Stimulated activated naive B cell treated with anti-CD40 and anti-IgM and Interleukin-4, amounts not matched to agents 10 μg/mL and 1 μg/mL and 100 μg/mL, for 72 hours (primary cell): ENCODE measurements at regions not wholly inside any gene's neighbourhood (a gene's known extent, or its start where the extent isn't known, plus 50 kb on each side); places are given as distances from the start of the nearest gene placed in this dataset.
"Not testable (repeated sequence)": the region's sequence is repeated elsewhere in the genome, so short reads cannot be mapped to it uniquely, and the experiment has no call there.

ENCODE experiments used
- ATAC-seq, 2 donors: fragments of 150-1000 bp; cut with Tn5 transposase; replicated peaks; 2 replicates each; pipeline ENCODE4 v1.10.0; 2021; ENCODE audit warnings: moderate library complexity in 1 of 2
- DNase-seq: peaks from one replicate; pipeline ENCODE4 v3.0.0; 2021
- H3K27ac Mint-ChIP-seq: one replicate; pipeline ENCODE4 v1.8.0; 2022; ENCODE audit warnings: mild to moderate bottlenecking, mixed read lengths
- H3K27me3 Mint-ChIP-seq, 2 donors: one replicate each; pipeline ENCODE4 v1.8.0; 2022; ENCODE audit warnings: mixed read lengths in 2 of 2
- H3K36me3 Mint-ChIP-seq, 2 donors: one replicate each; pipeline ENCODE4 v1.8.0; 2022; ENCODE audit warnings: mixed read lengths in 2 of 2, mild to moderate bottlenecking in 1 of 2
- H3K4me1 Mint-ChIP-seq, 2 donors: one replicate each; pipeline ENCODE4 v1.8.0; 2022; ENCODE audit warnings: mixed read lengths in 2 of 2, mild to moderate bottlenecking in 1 of 2
- H3K4me3 Mint-ChIP-seq, 2 donors: one replicate each; pipeline ENCODE4 v1.8.0; 2022; ENCODE audit warnings: mild to moderate bottlenecking in 2 of 2, mixed read lengths in 2 of 2, moderate library complexity in 1 of 2
- H3K9me3 Mint-ChIP-seq, 2 donors: one replicate each; pipeline ENCODE4 v1.8.0; 2022; ENCODE audit warnings: mixed read lengths in 2 of 2, mild to moderate bottlenecking in 1 of 2

DNA sequence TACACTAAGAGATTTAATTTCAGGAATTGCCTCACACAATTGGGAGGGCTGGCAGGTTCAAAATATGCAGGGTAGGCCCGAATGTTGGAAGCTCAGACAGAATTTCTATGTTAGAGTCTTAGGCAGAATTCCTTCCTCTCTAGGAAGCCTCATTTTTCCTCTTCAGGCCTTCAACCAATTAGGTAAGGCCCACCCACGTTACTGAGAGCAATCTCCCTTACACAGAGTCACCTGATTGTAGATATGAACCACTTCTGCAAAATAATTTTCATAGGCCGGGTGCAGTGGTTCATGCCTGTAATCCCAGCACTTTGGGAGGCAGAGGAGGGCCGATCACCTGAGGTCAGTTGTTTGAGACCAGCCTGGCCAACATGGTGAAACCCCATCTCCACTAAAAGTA, 50.2 kb upstream of the HIVEP1 start:
- Mint-ChIP-seq H3K27ac (no peak overlapping the region), H3K27me3 (peaks cover 0 to 6% of the 10 kb centered on the region in 2 donors), H3K36me3 (no peaks in the 10 kb centered on the region), H3K4me1 (peaks cover 1 to 5% of the 10 kb centered on the region in 2 donors), H3K4me3 (no peak overlapping the region), H3K9me3 (no peaks in the 10 kb centered on the region)
- DNase-seq (no peak), ATAC-seq (no peak)

DNA sequence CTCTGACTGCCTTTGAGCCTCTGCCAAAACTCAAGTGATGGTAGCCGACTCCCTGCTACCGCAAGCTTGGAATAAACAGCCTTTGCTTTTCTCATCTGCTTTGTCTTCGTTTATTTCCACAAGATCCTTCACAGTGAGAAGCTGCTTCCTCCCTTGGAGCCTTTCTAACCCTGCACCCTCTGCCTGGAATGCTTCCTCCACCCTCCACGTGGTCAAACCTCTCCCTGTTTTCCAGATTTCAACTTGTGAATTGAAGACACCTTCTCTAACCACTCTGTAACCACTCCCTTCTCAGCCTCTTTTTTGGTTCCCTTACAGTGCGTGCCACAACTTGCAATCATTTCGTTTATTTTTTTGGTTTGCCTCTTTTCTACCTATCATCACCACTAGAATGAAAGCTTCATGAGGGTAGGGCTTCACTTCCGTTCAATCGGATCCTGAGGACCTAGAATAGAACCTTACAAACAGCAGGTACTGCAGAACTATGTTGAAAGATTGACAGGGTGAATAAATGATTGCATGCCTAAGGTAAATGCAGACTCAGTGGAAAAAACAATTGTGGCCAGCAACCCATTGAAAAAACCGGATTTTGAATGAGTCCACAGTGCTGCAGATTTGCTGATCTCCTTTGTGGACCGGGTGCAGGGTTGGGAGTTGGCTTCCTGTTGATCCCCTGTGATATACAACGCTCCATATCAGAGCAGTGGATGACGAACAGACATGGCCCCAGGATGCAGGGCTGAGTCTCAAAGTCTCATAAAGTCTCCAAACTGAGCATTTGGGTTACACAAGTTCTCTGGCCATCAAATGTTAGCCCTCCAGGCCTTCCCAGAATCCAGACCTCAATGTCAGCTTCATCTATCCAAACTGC, 51.0 kb upstream of the HIVEP1 start:
- H3K27ac Mint-ChIP-seq = no peak overlapping the region
- peaks cover 0 to 2% of the 10 kb centered on the region in 2 donors for H3K9me3 Mint-ChIP-seq
- no peaks in the 10 kb centered on the region for H3K36me3 Mint-ChIP-seq
- DNase-seq = no peak
- no peak overlapping the region for H3K4me3 Mint-ChIP-seq
- H3K4me1 Mint-ChIP-seq = peaks cover 1 to 5% of the 10 kb centered on the region in 2 donors
- H3K27me3 Mint-ChIP-seq = peaks cover 0 to 6% of the 10 kb centered on the region in 2 donors
- no peak for ATAC-seq

DNA sequence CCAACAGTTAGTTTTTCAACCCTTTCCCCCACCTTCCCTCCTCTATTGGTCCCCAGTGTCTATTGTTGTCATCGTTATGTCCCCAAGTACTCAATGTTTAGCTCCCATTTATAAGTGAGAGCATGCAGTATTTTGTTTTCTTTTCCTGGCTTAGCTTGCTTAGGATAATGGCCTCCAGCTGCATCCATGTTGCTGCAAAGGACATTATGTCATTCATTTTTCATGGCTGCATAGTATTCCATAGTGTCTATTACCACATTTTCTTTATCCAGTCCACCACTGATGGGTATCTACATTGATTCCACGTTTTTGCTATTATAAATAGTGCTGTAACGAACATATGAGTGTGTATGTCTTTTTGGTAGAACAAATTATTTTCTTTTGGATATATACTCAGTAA, 55.3 kb upstream of the HIVEP1 start:
- DNase-seq (no peak), ATAC-seq (no peak)
- Mint-ChIP-seq H3K4me3 (no peak overlapping the region), H3K4me1 (no peaks in the 10 kb centered on the region), H3K27ac (no peak overlapping the region), H3K9me3 (peaks cover 0 to 2% of the 10 kb centered on the region in 2 donors), H3K27me3 (peaks cover 0 to 10% of the 10 kb centered on the region in 2 donors), H3K36me3 (no peaks in the 10 kb centered on the region)

GRCh38 chr6:11953641-11954040, 58.5 kb upstream of the HIVEP1 start:
- H3K27ac Mint-ChIP-seq = no peak overlapping the region
- ATAC-seq (no peak), DNase-seq (no peak)
- H3K36me3 Mint-ChIP-seq = no peaks in the 10 kb centered on the region
- H3K9me3 Mint-ChIP-seq = peaks cover 0 to 2% of the 10 kb centered on the region in 2 donors
- no peak overlapping the region for H3K4me3 Mint-ChIP-seq
- peaks cover 0 to 4% of the 10 kb centered on the region in 2 donors for H3K27me3 Mint-ChIP-seq
- no peaks in the 10 kb centered on the region for H3K4me1 Mint-ChIP-seq

DNA sequence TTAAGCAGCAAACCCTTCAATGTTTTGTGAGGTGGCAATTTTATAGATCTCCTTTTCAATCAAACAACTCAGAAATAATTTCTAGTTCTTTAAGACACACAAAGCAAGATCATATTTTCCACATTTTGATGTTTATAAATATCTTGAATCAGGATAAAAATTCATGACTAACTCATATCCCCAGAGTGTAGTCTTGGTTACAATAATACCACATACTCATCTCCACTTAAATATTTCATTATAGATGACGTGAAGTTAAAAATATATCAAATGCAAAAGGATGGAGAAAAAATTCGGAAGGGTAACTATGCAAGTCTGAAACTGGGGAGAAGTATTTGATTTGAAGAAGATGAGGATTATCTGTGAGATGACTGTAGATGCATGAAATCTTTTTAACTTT, 59.8 kb upstream of the HIVEP1 start:
- H3K4me3 Mint-ChIP-seq = no peak overlapping the region
- H3K4me1 Mint-ChIP-seq = no peaks in the 10 kb centered on the region
- H3K27me3 Mint-ChIP-seq = peaks cover 0 to 4% of the 10 kb centered on the region in 2 donors
- H3K36me3 Mint-ChIP-seq = no peaks in the 10 kb centered on the region
- H3K9me3 Mint-ChIP-seq = peaks cover 0 to 2% of the 10 kb centered on the region in 2 donors
- no peak overlapping the region for H3K27ac Mint-ChIP-seq
- DNase-seq (no peak), ATAC-seq (no peak)

- Mint-ChIP-seq H3K9me3 (peaks cover 0 to 2% of the 10 kb centered on the region in 2 donors), H3K4me1 (no peaks in the 10 kb centered on the region)
Measured at GRCh38 chr6:11951868-11952267, 60.2 kb upstream of the HIVEP1 start.

GRCh38 chr6:11950109-11950508, 62.0 kb upstream of the HIVEP1 start:
- peaks cover 0 to 4% of the 10 kb centered on the region in 2 donors for H3K27me3 Mint-ChIP-seq

More at GRCh38 chr6:11951868-11952267, 60.2 kb upstream of the HIVEP1 start:
- DNase-seq (no peak), ATAC-seq (no peak)
- no peak overlapping the region for H3K4me3 Mint-ChIP-seq
- peaks cover 0 to 4% of the 10 kb centered on the region in 2 donors for H3K27me3 Mint-ChIP-seq
- H3K27ac Mint-ChIP-seq = no peak overlapping the region
- H3K36me3 Mint-ChIP-seq = no peaks in the 10 kb centered on the region

DNA sequence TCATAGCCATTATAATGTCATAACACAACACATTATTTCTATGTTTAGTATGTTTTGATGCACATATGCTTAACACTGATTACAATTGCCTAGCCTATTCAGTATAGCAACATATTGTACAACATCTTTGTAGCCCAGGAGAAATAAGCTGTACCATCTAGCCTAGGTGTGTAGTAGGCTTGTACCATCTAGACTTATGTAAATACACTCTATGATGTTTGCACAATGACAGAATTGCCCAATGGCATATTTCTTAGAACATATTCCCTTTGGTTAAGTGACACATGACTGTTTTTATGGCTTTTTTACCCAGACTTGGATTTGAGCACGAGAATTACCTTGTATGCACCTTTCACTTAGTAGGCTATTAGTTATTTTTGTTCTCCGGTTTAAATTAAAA, 64.5 kb upstream of the HIVEP1 start:
- DNase-seq = no peak
- ATAC-seq = no peak
- no peak overlapping the region for H3K27ac Mint-ChIP-seq
- no peaks in the 10 kb centered on the region for H3K4me1 Mint-ChIP-seq
- H3K9me3 Mint-ChIP-seq = no peaks in the 10 kb centered on the region
- H3K27me3 Mint-ChIP-seq = peaks cover 2 to 5% of the 10 kb centered on the region in 2 donors
- H3K36me3 Mint-ChIP-seq = no peaks in the 10 kb centered on the region
- no peak overlapping the region for H3K4me3 Mint-ChIP-seq

More at GRCh38 chr6:11950109-11950508, 62.0 kb upstream of the HIVEP1 start:
- no peaks in the 10 kb centered on the region for H3K36me3 Mint-ChIP-seq
- ATAC-seq = no peak
- DNase-seq = no peak
- H3K4me1 Mint-ChIP-seq = no peaks in the 10 kb centered on the region
- H3K27ac Mint-ChIP-seq = no peak overlapping the region
- H3K9me3 Mint-ChIP-seq = no peaks in the 10 kb centered on the region
- H3K4me3 Mint-ChIP-seq = no peak overlapping the region

- Mint-ChIP-seq H3K9me3 (no peaks in the 10 kb centered on the region), H3K27me3 (peaks cover 6% of the 10 kb centered on the region in 2 donors), H3K27ac (no peak overlapping the region), H3K4me3 (no peak overlapping the region), H3K4me1 (no peaks in the 10 kb centered on the region), H3K36me3 (no peaks in the 10 kb centered on the region)
- no peak for ATAC-seq
- DNase-seq = no peak
Measured at GRCh38 chr6:11947063-11947462, 65.0 kb upstream of the HIVEP1 start.

GRCh38 chr6:11944111-11944510, 68.0 kb upstream of the HIVEP1 start:
- no peaks in the 10 kb centered on the region for H3K36me3 Mint-ChIP-seq

GRCh38 chr6:11943060-11943459, 69.1 kb upstream of the HIVEP1 start:
- DNase-seq (no peak), ATAC-seq (no peak)
- peaks cover 6% of the 10 kb centered on the region in 2 donors for H3K27me3 Mint-ChIP-seq
- peaks cover 0 to 3% of the 10 kb centered on the region in 2 donors for H3K4me1 Mint-ChIP-seq
- no peaks in the 10 kb centered on the region for H3K9me3 Mint-ChIP-seq
- no peak overlapping the region for H3K27ac Mint-ChIP-seq
- H3K36me3 Mint-ChIP-seq = no peaks in the 10 kb centered on the region
- H3K4me3 Mint-ChIP-seq = no peak overlapping the region

More at GRCh38 chr6:11944111-11944510, 68.0 kb upstream of the HIVEP1 start:
- Mint-ChIP-seq H3K4me1 (no peaks in the 10 kb centered on the region), H3K27me3 (peaks cover 6% of the 10 kb centered on the region in 2 donors), H3K27ac (no peak overlapping the region), H3K4me3 (no peak overlapping the region), H3K9me3 (no peaks in the 10 kb centered on the region)
- DNase-seq = no peak
- ATAC-seq = no peak

- no peaks in the 10 kb centered on the region for H3K9me3 Mint-ChIP-seq
- no peak overlapping the region for H3K27ac Mint-ChIP-seq
- no peak overlapping the region for H3K4me3 Mint-ChIP-seq
- no peak for ATAC-seq
- no peak for DNase-seq
- H3K27me3 Mint-ChIP-seq = peaks cover 6% of the 10 kb centered on the region in 2 donors
- no peaks in the 10 kb centered on the region for H3K36me3 Mint-ChIP-seq
- peaks cover 0 to 3% of the 10 kb centered on the region in 2 donors for H3K4me1 Mint-ChIP-seq
Measured at GRCh38 chr6:11942185-11942864, 69.8 kb upstream of the HIVEP1 start.

- not testable (repeated sequence) for H3K4me1 Mint-ChIP-seq, H3K27me3 Mint-ChIP-seq, ATAC-seq, DNase-seq, H3K36me3 Mint-ChIP-seq, H3K27ac Mint-ChIP-seq, H3K9me3 Mint-ChIP-seq, H3K4me3 Mint-ChIP-seq
Measured at GRCh38 chr6:11940532-11941166, 71.5 kb upstream of the HIVEP1 start.

DNA sequence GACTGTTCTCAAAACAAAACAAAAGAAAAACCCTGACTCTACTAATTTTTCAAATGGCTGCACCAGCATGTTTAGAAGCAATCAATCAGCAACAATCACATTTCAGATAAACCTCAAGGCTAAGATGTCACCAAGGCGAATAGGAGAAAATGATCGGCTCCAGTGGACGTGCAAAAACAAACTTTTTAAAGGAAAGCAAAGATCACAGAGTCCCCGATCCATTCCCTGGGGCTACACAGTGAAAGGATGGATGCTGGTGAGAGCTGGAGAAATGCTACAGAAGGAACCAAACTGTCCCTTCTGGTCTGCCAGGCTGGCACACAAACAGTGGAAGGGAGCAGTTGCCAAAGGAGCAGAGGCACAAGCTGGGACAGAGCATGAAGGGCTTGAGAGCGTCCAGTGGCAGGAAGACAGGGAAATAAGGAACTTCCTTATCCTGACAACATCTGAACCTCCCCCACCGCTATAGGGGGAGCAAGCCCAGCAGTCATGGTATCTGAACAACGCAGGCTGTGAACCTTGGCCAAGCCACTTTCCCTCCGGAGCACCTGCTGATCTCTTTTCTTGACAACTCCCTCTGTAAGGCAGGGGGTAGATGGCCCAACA, 73.7 kb upstream of the HIVEP1 start:
- no peaks in the 10 kb centered on the region for H3K36me3 Mint-ChIP-seq
- ATAC-seq = no peak
- H3K4me1 Mint-ChIP-seq = peaks cover 0 to 3% of the 10 kb centered on the region in 2 donors
- H3K9me3 Mint-ChIP-seq = no peaks in the 10 kb centered on the region
- no peak overlapping the region for H3K27ac Mint-ChIP-seq
- H3K4me3 Mint-ChIP-seq = no peak overlapping the region
- H3K27me3 Mint-ChIP-seq = peaks cover 6% of the 10 kb centered on the region in 2 donors
- DNase-seq = no peak
